GM12878 (cell line): ENCODE measurements at regions not wholly inside any gene's neighbourhood (a gene's known extent, or its start where the extent isn't known, plus 50 kb on each side); places are given as distances from the start of the nearest gene placed in this dataset.

Experiments used
- ATAC-seq: fragments of 200-7000 bp; cut with Tn5 transposase; 3 replicates; pipeline ENCODE4 v1.9.1; 2020; ENCODE audit warnings: mild to moderate bottlenecking, moderate library complexity
- BruUV-seq: library from RNA; stranded (reverse); fragments of 400-500 nt; replicated peaks from 2 replicates; lab custom pipeline; 2021; lab: Mats Ljungman, UMichigan
- CTCF ChIA-PET: fragments of 300-600 bp; sonication (Branson Sonifier 250); formaldehyde crosslinking; extraction: SDS; loops from one replicate; lab custom pipeline; 2021; ENCODE audit warnings: inconsistent platforms; lab: Yijun Ruan, JAX
- POLR2A ChIA-PET: fragments of 350-600 bp; formaldehyde crosslinking; extraction: SDS; loops from one replicate; lab custom pipeline; 2021; ENCODE audit warnings: inconsistent platforms; lab: Charles Lee
- RAD21 ChIA-PET: fragments of 300-600 bp; sonication (Branson Sonifier 250); formaldehyde crosslinking; loops from one replicate; lab custom pipeline; 2023; ENCODE audit warnings: antibody characterized with exemption; ENCODE audit not compliant: unreplicated experiment; lab: Charles Lee
- SMC1A ChIA-PET: fragments of 300-600 bp; sonication (Branson Sonifier 250); formaldehyde crosslinking; loops from one replicate; lab custom pipeline; 2023; ENCODE audit not compliant: unreplicated experiment, uncharacterized antibody; lab: Charles Lee
- DNase-seq: peaks from one replicate; pipeline ENCODE4 v3.0.0-alpha.2; 2011; ENCODE audit warnings: low read depth, low spot score
- FAIRE-seq: peaks from 3 replicates; lab custom pipeline; 2011; peaks lifted over from hg19 to GRCh38; lab: Jason Lieb, UNC
- H2AFZ ChIP-seq: 2 replicates; pipeline ENCODE4 v1.6.0; 2011; ENCODE audit warnings: low read depth, low read length, control low read depth; ENCODE audit not compliant: control insufficient read depth
- H3K27ac ChIP-seq: 2 replicates; pipeline ENCODE4 v1.5.1; 2011; ENCODE audit warnings: control low read depth; ENCODE audit not compliant: control insufficient read depth, insufficient read depth
- H3K27me3 ChIP-seq, 2 experiments: replicated peaks in 1 of 2; 2 replicates each; pipeline versions ENCODE4 v1.6.0 to v1.6.1; 2011; ENCODE audit warnings: low read length in 1 of 2; ENCODE audit not compliant: control insufficient read depth in 2 of 2, insufficient read depth in 2 of 2
- H3K36me3 ChIP-seq, 2 experiments: 2 replicates each; pipeline ENCODE4 v1.5.1; 2011; ENCODE audit warnings: low read length in 1 of 2; ENCODE audit not compliant: control insufficient read depth in 2 of 2, insufficient read depth in 2 of 2
- H3K4me1 ChIP-seq: 2 replicates; pipeline ENCODE4 v1.6.1; 2011; ENCODE audit warnings: mild to moderate bottlenecking, low read length, moderate library complexity, mixed read lengths; ENCODE audit not compliant: control insufficient read depth, insufficient read depth
- H3K4me2 ChIP-seq: 2 replicates; pipeline ENCODE4 v1.6.0; 2011; ENCODE audit warnings: control low read depth; ENCODE audit not compliant: control insufficient read depth, insufficient read depth
- H3K4me3 ChIP-seq: fragments of 200-600 bp; sonication (generic); 2 replicates; pipeline ENCODE4 v1.5.1; 2016
- H3K79me2 ChIP-seq: 2 replicates; pipeline ENCODE4 v1.6.0; 2011; ENCODE audit warnings: low read length; ENCODE audit not compliant: control insufficient read depth, insufficient read depth
- H3K9ac ChIP-seq: 2 replicates; pipeline ENCODE4 v1.8.0; 2011; ENCODE audit warnings: low read length, control low read depth, mixed read lengths; ENCODE audit not compliant: control insufficient read depth, insufficient read depth
- H3K9me3 ChIP-seq: replicated peaks from 3 replicates; pipeline ENCODE4 v1.5.1; 2011; ENCODE audit warnings: mild to moderate bottlenecking, low read length; ENCODE audit not compliant: control insufficient read depth, insufficient read depth
- H4K20me1 ChIP-seq: 2 replicates; pipeline ENCODE4 v1.6.0; 2011; ENCODE audit not compliant: control insufficient read depth, insufficient read depth
- BMI1 ChIP-seq: fragments of 450-650 bp; IDR thresholded peaks from 2 replicates; pipeline ENCODE4 v1.6.1; 2016; ENCODE audit warnings: mild to moderate bottlenecking, moderate library complexity, borderline replicate concordance
- CBX3 ChIP-seq: fragments of 200-600 bp; sonication (generic); IDR thresholded peaks from 2 replicates; pipeline ENCODE4 v1.6.1; 2016; ENCODE audit warnings: low read depth, borderline replicate concordance
- DPF2 ChIP-seq: fragments of 450-650 bp; IDR thresholded peaks from 2 replicates; pipeline ENCODE4 v1.6.1; 2017; ENCODE audit warnings: mild to moderate bottlenecking
- EGR1 ChIP-seq, 2 experiments: IDR thresholded peaks; 1 replicate in 1 of 2; 2 replicates in 1 of 2; pipeline ENCODE4 v1.6.1; 2011 to 2012; ENCODE audit warnings: low read depth in 2 of 2, low read length in 2 of 2, borderline replicate concordance in 1 of 2, mild to moderate bottlenecking in 1 of 2, moderate library complexity in 1 of 2
- EP300 ChIP-seq, 2 experiments: fragments of 150-350 bp in 1 of 2; IDR thresholded peaks; 2 replicates each; pipeline ENCODE4 v1.6.1; 2011 to 2012; ENCODE audit warnings: low read depth in 2 of 2, low read length in 2 of 2, borderline replicate concordance in 1 of 2, improper control_type of control experiment in 1 of 2, inconsistent platforms in 1 of 2; ENCODE audit not compliant: control insufficient read depth in 1 of 2
- LARP7 ChIP-seq: fragments of 450-650 bp; IDR thresholded peaks from 2 replicates; pipeline ENCODE4 v1.6.1; 2017; ENCODE audit warnings: mild to moderate bottlenecking
- NR2C1 ChIP-seq: fragments of 450-650 bp; IDR thresholded peaks from 2 replicates; pipeline ENCODE4 v1.6.1; 2017; ENCODE audit warnings: antibody characterized with exemption, mild to moderate bottlenecking, moderate library complexity
- NR2C2 ChIP-seq: IDR thresholded peaks from 2 replicates; pipeline ENCODE4 v1.6.1; 2011; ENCODE audit warnings: borderline replicate concordance, low read depth; ENCODE audit not compliant: control insufficient read depth, insufficient read length
- RAD21 ChIP-seq: IDR thresholded peaks from 2 replicates; pipeline ENCODE4 v1.6.1; 2011; ENCODE audit warnings: mild to moderate bottlenecking, low read depth, low read length, moderate library complexity; ENCODE audit not compliant: insufficient read depth
- RFX5 ChIP-seq: IDR thresholded peaks from 2 replicates; pipeline ENCODE4 v1.6.1; 2011; ENCODE audit warnings: low read depth, low read length, improper control_type of control experiment
- SIN3A ChIP-seq: IDR thresholded peaks from 2 replicates; pipeline ENCODE4 v1.6.1; 2012; ENCODE audit warnings: low read depth, low read length, improper control_type of control experiment
- SMAD1 ChIP-seq: fragments of 450-650 bp; IDR thresholded peaks from 2 replicates; pipeline ENCODE4 v1.6.1; 2018; ENCODE audit warnings: mild to moderate bottlenecking, low read depth; ENCODE audit not compliant: partially characterized antibody
- SMC3 ChIP-seq: IDR thresholded peaks from 2 replicates; pipeline ENCODE4 v1.6.1; 2011; ENCODE audit warnings: low read length, improper control_type of control experiment, borderline replicate concordance
- SRF ChIP-seq, 2 experiments: IDR thresholded peaks; 2 replicates each; pipeline ENCODE4 v1.6.1; 2011; ENCODE audit warnings: low read depth in 2 of 2, low read length in 2 of 2, mild to moderate bottlenecking in 1 of 2, moderate library complexity in 1 of 2
- STAT3 ChIP-seq: IDR thresholded peaks from 2 replicates; pipeline ENCODE4 v1.6.1; 2011; ENCODE audit warnings: low read depth, low read length, improper control_type of control experiment
- YBX1 ChIP-seq: fragments of 450-650 bp; IDR thresholded peaks from 2 replicates; pipeline ENCODE4 v1.6.1; 2016; ENCODE audit warnings: antibody characterized with exemption
- ZBED1 ChIP-seq: IDR thresholded peaks from 2 replicates; pipeline ENCODE4 v1.6.1; 2016; ENCODE audit warnings: borderline replicate concordance
- in situ Hi-C: fragments of 300-500 bp; cut with MboI; formaldehyde crosslinking; loops from 9 replicates; pipeline ENCODE4 v1.14.3; 2018; ENCODE audit warnings: mixed read lengths
- intact Hi-C: fragments of 100-400 bp; cut with micrococcal nuclease; formaldehyde crosslinking; loops from one replicate; pipeline ENCODE4 v1.14.2; 2022; ENCODE audit not compliant: unreplicated experiment
- TF ChIP-seq, protein P1 (sequence below): fragments of 450-650 bp; IDR thresholded peaks from 2 replicates; pipeline ENCODE4 v1.6.1; 2017; ENCODE audit warnings: low read depth, mild to moderate bottlenecking, moderate library complexity
- TF ChIP-seq, protein P2 (sequence below): fragments of 450-650 bp; formaldehyde crosslinking; IDR thresholded peaks from 2 replicates; pipeline ENCODE4 v1.4.0; 2020; ENCODE audit warnings: mild to moderate bottlenecking, moderate library complexity

- no peak for TF ChIP-seq NR2C1
- TF ChIP-seq SMC3, result no peak
Measured at GRCh38 chr10:20473023-20473760, 423.9 kb downstream of the NEBL start (continued).

DNA sequence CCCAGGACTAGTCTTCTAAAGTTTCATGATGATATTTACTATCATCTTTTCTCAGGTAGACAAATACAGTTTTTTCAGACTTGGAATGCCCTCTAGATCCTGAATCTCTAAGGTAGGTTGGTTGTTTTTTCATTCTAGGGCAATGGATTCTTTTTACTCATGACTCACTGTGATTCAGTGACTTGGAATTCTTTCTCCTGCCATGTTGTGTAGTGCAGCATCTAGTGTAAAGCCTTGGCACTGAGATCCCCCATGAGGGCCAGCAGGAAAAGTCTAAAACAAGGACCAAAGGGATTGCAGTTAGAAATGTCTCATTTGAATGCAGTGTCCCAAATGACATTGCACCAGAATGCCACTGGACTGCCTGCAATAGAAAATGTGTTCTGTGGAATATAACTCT, 430.4 kb downstream of the NEBL start:
- FAIRE-seq, result no peak
- intact Hi-C loops, result no loop called here
- BruUV-seq, result no TSS peak
- Histone ChIP-seq H2AFZ (no peak overlapping the region), H3K27ac (no peak overlapping the region), H3K4me3 (no peak overlapping the region), H3K36me3 (no peaks in the 10 kb centered on the region), H3K4me2 (no peak overlapping the region), H3K79me2 (no peaks in the 10 kb centered on the region), H3K9me3 (no peaks in the 10 kb centered on the region), H3K4me1 (no peaks in the 10 kb centered on the region), H3K9ac (no peak overlapping the region), H3K27me3 (no peaks in the 10 kb centered on the region), H4K20me1 (no peaks in the 10 kb centered on the region)
- SMC1A ChIA-PET, result no interaction called here
- no peak for ATAC-seq
- CTCF ChIA-PET, result no interaction called here
- POLR2A ChIA-PET, result no interaction called here
- RAD21 ChIA-PET, result no interaction called here
- no peak for DNase-seq
- in situ Hi-C loops, result no loop called here
- TF ChIP-seq LARP7, result no peak
- TF ChIP-seq EP300 (IDR thresholded peaks at IDR 0.05; ENCODE audit: borderline replicate concordance in 1 of 2, control insufficient read depth in 1 of 2, low read depth in 2 of 2, low read length in 2 of 2), result no peak
- no peak for TF ChIP-seq ZBED1
- TF ChIP-seq BMI1, result no peak
- TF ChIP-seq SMAD1, result no peak
- TF ChIP-seq RAD21, result no peak
- TF ChIP-seq SRF (IDR thresholded peaks at IDR 0.05; ENCODE audit: low read depth in 2 of 2, low read length in 2 of 2), result no peak
- TF ChIP-seq, protein P1, sequence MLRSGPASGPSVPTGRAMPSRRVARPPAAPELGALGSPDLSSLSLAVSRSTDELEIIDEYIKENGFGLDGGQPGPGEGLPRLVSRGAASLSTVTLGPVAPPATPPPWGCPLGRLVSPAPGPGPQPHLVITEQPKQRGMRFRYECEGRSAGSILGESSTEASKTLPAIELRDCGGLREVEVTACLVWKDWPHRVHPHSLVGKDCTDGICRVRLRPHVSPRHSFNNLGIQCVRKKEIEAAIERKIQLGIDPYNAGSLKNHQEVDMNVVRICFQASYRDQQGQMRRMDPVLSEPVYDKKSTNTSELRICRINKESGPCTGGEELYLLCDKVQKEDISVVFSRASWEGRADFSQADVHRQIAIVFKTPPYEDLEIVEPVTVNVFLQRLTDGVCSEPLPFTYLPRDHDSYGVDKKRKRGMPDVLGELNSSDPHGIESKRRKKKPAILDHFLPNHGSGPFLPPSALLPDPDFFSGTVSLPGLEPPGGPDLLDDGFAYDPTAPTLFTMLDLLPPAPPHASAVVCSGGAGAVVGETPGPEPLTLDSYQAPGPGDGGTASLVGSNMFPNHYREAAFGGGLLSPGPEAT, result no peak
- TF ChIP-seq STAT3, result no peak
- TF ChIP-seq, protein P2, sequence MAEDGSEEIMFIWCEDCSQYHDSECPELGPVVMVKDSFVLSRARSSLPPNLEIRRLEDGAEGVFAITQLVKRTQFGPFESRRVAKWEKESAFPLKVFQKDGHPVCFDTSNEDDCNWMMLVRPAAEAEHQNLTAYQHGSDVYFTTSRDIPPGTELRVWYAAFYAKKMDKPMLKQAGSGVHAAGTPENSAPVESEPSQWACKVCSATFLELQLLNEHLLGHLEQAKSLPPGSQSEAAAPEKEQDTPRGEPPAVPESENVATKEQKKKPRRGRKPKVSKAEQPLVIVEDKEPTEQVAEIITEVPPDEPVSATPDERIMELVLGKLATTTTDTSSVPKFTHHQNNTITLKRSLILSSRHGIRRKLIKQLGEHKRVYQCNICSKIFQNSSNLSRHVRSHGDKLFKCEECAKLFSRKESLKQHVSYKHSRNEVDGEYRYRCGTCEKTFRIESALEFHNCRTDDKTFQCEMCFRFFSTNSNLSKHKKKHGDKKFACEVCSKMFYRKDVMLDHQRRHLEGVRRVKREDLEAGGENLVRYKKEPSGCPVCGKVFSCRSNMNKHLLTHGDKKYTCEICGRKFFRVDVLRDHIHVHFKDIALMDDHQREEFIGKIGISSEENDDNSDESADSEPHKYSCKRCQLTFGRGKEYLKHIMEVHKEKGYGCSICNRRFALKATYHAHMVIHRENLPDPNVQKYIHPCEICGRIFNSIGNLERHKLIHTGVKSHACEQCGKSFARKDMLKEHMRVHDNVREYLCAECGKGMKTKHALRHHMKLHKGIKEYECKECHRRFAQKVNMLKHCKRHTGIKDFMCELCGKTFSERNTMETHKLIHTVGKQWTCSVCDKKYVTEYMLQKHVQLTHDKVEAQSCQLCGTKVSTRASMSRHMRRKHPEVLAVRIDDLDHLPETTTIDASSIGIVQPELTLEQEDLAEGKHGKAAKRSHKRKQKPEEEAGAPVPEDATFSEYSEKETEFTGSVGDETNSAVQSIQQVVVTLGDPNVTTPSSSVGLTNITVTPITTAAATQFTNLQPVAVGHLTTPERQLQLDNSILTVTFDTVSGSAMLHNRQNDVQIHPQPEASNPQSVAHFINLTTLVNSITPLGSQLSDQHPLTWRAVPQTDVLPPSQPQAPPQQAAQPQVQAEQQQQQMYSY, result no peak
- no peak for TF ChIP-seq EGR1 (IDR thresholded peaks at IDR 0.05; ENCODE audit: borderline replicate concordance in 1 of 2, low read depth in 2 of 2, low read length in 2 of 2)
- TF ChIP-seq CBX3, result no peak
- no peak for TF ChIP-seq NR2C2
- no peak for TF ChIP-seq SIN3A
- TF ChIP-seq YBX1, result no peak
- no peak for TF ChIP-seq RFX5
- no peak for TF ChIP-seq DPF2
